ENCODE measurements at regions not wholly inside any gene's neighbourhood (a gene's known extent, or its start where the extent isn't known, plus 50 kb on each side); places are given as distances from the start of the nearest gene placed in this dataset.

DNA sequence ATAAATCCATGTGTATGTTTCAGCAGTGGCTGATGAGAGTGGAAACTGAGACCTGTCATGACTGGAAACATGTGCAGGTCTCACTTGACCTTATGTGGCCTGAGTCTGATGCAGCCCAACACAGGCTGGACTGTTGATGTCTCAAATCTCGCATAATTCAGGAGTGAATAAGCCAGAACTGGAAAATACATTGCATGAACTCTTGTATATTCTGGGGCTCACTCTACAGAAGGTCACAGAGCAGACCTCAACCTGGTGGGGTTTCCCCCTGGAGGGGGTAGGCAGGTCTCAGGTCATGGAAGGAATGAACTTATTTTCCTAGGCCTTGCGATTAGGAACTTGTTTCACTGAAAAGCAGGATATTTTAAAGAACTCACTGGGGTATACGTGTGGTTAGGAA is 146.3 kb upstream of the THUMPD2 start:
- TF ChIP-seq, protein P1, sequence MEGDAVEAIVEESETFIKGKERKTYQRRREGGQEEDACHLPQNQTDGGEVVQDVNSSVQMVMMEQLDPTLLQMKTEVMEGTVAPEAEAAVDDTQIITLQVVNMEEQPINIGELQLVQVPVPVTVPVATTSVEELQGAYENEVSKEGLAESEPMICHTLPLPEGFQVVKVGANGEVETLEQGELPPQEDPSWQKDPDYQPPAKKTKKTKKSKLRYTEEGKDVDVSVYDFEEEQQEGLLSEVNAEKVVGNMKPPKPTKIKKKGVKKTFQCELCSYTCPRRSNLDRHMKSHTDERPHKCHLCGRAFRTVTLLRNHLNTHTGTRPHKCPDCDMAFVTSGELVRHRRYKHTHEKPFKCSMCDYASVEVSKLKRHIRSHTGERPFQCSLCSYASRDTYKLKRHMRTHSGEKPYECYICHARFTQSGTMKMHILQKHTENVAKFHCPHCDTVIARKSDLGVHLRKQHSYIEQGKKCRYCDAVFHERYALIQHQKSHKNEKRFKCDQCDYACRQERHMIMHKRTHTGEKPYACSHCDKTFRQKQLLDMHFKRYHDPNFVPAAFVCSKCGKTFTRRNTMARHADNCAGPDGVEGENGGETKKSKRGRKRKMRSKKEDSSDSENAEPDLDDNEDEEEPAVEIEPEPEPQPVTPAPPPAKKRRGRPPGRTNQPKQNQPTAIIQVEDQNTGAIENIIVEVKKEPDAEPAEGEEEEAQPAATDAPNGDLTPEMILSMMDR (IDR thresholded peaks at IDR 0.05) = no peak
- TF ChIP-seq POLR2A (IDR thresholded peaks at IDR 0.05) = no peak

Data from adrenal gland (tissue), 5 donors.